ENCODE measurements at regions not wholly inside any gene's neighbourhood (a gene's known extent, or its start where the extent isn't known, plus 50 kb on each side); places are given as distances from the start of the nearest gene placed in this dataset.
"Not testable (repeated sequence)": the region's sequence is repeated elsewhere in the genome, so short reads cannot be mapped to it uniquely, and the experiment has no call there.

GRCh38 chrX:15013461-15013860 lies 140.2 kb downstream of the MOSPD2 start:
- TF ChIP-seq CTCF (IDR thresholded peaks at IDR 0.05) = no peak
- no peak for TF ChIP-seq POLR2AphosphoS5 (IDR thresholded peaks at IDR 0.05)
- TF ChIP-seq EP300 (IDR thresholded peaks at IDR 0.05) = no peak
- no peak for TF ChIP-seq POLR2A (IDR thresholded peaks at IDR 0.05)
- Histone ChIP-seq H3K4me1 (no peaks in the 10 kb centered on the region), H3K4me3 (no peak overlapping the region), H3K9me3 (no peaks in the 10 kb centered on the region), H3K27ac (no peak overlapping the region), H3K36me3 (no peaks in the 10 kb centered on the region), H3K27me3 (no peaks in the 10 kb centered on the region)
- DNase-seq = no peak
- no peak for ATAC-seq (ENCODE audit: low FRiP score in 2 of 2)
- 37 to 58% methylated on average over 1 of the region's 1 CpG for WGBS, 2 donors

- Histone ChIP-seq H3K4me1 (no peaks in the 10 kb centered on the region), H3K27me3 (no peaks in the 10 kb centered on the region), H3K9me3 (no peaks in the 10 kb centered on the region), H3K4me3 (no peak overlapping the region), H3K36me3 (no peaks in the 10 kb centered on the region), H3K27ac (no peak overlapping the region)
- no peak for DNase-seq
- no peak for TF ChIP-seq POLR2AphosphoS5 (IDR thresholded peaks at IDR 0.05)
- WGBS, 2 donors = 41 to 66% methylated on average over 2 of the region's 2 CpGs
- no peak for ATAC-seq (ENCODE audit: low FRiP score in 2 of 2)
Observed at GRCh38 chrX:14997271-14997670, 124.0 kb downstream of the MOSPD2 start.

- not testable (repeated sequence) for H3K27ac ChIP-seq; H3K27me3 ChIP-seq; H3K4me1 ChIP-seq; ATAC-seq (ENCODE audit: low FRiP score in 2 of 2); H3K4me3 ChIP-seq; DNase-seq; H3K9me3 ChIP-seq; H3K36me3 ChIP-seq
- 84 to 93% methylated on average over 5 of the region's 5 CpGs for WGBS, 2 donors
Observed at GRCh38 chrX:14984425-14984824, 111.2 kb downstream of the MOSPD2 start.
